Neuronal stem cell (in vitro differentiated cells): ENCODE measurements at regions not wholly inside any gene's neighbourhood (a gene's known extent, or its start where the extent isn't known, plus 50 kb on each side); places are given as distances from the start of the nearest gene placed in this dataset.

ENCODE experiments used
- DNase-seq: peaks from one replicate; pipeline ENCODE4 v3.0.0-alpha.2; 2013; ENCODE audit warnings: low spot score
- H2AFZ ChIP-seq: one replicate; pipeline ENCODE4 v1.6.1; 2013; ENCODE audit warnings: mild to moderate bottlenecking, low read length, inconsistent platforms
- H2AK5ac ChIP-seq: 2 replicates; pipeline ENCODE4 v1.6.1; 2013; ENCODE audit warnings: low read depth, mild to moderate bottlenecking, inconsistent platforms, low read length, moderate library complexity, mixed read lengths
- H2BK120ac ChIP-seq: 2 replicates; pipeline ENCODE4 v1.6.1; 2013; ENCODE audit warnings: low read depth, mild to moderate bottlenecking, inconsistent platforms, low read length, moderate library complexity, mixed read lengths
- H2BK12ac ChIP-seq: one replicate; pipeline ENCODE4 v1.6.1; 2013; ENCODE audit warnings: low read length, inconsistent platforms
- H2BK15ac ChIP-seq: 2 replicates; pipeline ENCODE4 v1.6.1; 2013; ENCODE audit warnings: mild to moderate bottlenecking, low read length, inconsistent platforms, mixed read lengths
- H2BK5ac ChIP-seq: one replicate; pipeline ENCODE4 v1.6.1; 2013; ENCODE audit warnings: inconsistent platforms, mild to moderate bottlenecking, low read length, moderate library complexity
- H3K14ac ChIP-seq: one replicate; pipeline ENCODE4 v1.6.1; 2013; ENCODE audit warnings: low read length, inconsistent platforms
- H3K18ac ChIP-seq: 2 replicates; pipeline ENCODE4 v1.6.1; 2013; ENCODE audit warnings: low read length, inconsistent platforms
- H3K23ac ChIP-seq: 2 replicates; pipeline ENCODE4 v1.6.1; 2013; ENCODE audit warnings: low read depth, mild to moderate bottlenecking, mixed read lengths, low read length, inconsistent platforms; ENCODE audit not compliant: poor library complexity
- H3K27ac ChIP-seq: replicated peaks from 3 replicates; pipeline ENCODE4 v1.5.1; 2013; ENCODE audit warnings: low read length, inconsistent platforms
- H3K27me3 ChIP-seq, 3 experiments: 2 replicates each; pipeline ENCODE4 v1.6.1; 2013; ENCODE audit warnings: low read length in 3 of 3, mild to moderate bottlenecking in 2 of 3, inconsistent platforms in 1 of 3, low read depth in 1 of 3, mixed read lengths in 1 of 3, moderate library complexity in 1 of 3; ENCODE audit not compliant: control insufficient read depth in 3 of 3, insufficient read depth in 3 of 3
- H3K36me3 ChIP-seq, 2 donors: replicated peaks in 1 of 2; 2 replicates each; pipeline ENCODE4 v1.6.1; 2013; ENCODE audit warnings: low read length in 2 of 2; ENCODE audit not compliant: control insufficient read depth in 2 of 2, insufficient read depth in 2 of 2
- H3K4ac ChIP-seq: 2 replicates; pipeline ENCODE4 v1.6.1; 2013; ENCODE audit warnings: inconsistent platforms, mild to moderate bottlenecking, low read length, moderate library complexity
- H3K4me1 ChIP-seq, 2 donors: 1 replicate in 1 of 2; 2 replicates in 1 of 2; pipeline ENCODE4 v1.6.1; 2013; ENCODE audit warnings: low read length in 2 of 2, low read depth in 1 of 2; ENCODE audit not compliant: control insufficient read depth in 2 of 2, insufficient read depth in 1 of 2
- H3K4me2 ChIP-seq: one replicate; pipeline ENCODE4 v1.6.1; 2013; ENCODE audit warnings: mild to moderate bottlenecking, low read length, inconsistent platforms; ENCODE audit not compliant: insufficient read depth, poor library complexity, severe bottlenecking
- H3K4me3 ChIP-seq, 2 donors: 2 replicates each; pipeline ENCODE4 v1.5.1; 2013; ENCODE audit warnings: low read length in 2 of 2, mild to moderate bottlenecking in 2 of 2, inconsistent platforms in 1 of 2, moderate library complexity in 1 of 2
- H3K79me1 ChIP-seq: one replicate; pipeline ENCODE4 v1.6.1; 2013; ENCODE audit warnings: low read depth, mild to moderate bottlenecking, inconsistent platforms, low read length, moderate library complexity
- H3K9ac ChIP-seq: one replicate; pipeline ENCODE4 v1.6.1; 2013; ENCODE audit warnings: mild to moderate bottlenecking, low read depth, low read length, inconsistent platforms; ENCODE audit not compliant: poor library complexity
- H3K9me3 ChIP-seq, 2 donors: replicated peaks in 1 of 2; 2 replicates each; pipeline versions ENCODE3 to v1.6.1; 2013; ENCODE audit warnings: low read length in 2 of 2, mild to moderate bottlenecking in 2 of 2, inconsistent platforms in 1 of 2, low read depth in 1 of 2, mixed read lengths in 1 of 2, moderate library complexity in 1 of 2; ENCODE audit not compliant: control insufficient read depth in 2 of 2, insufficient read depth in 1 of 2
- H4K8ac ChIP-seq: one replicate; pipeline ENCODE4 v1.6.1; 2013; ENCODE audit warnings: low read depth, mild to moderate bottlenecking, inconsistent platforms, low read length, moderate library complexity
- H4K91ac ChIP-seq: one replicate; pipeline ENCODE4 v1.6.1; 2013; ENCODE audit warnings: low read length, low read depth, mild to moderate bottlenecking, inconsistent platforms; ENCODE audit not compliant: poor library complexity
- WGBS, 2 donors: extraction: QIAGEN DNeasy Blood & Tissue Kit; methylation state at CpG; one replicate each; pipeline ENCODE4 v1.1.7; 2013; ENCODE audit warnings: missing lambda C conversion rate in 2 of 2, mixed read lengths in 1 of 2; ENCODE audit not compliant: insufficient read length in 2 of 2, insufficient replicate concordance in 1 of 2; ENCODE audit errors: extremely low coverage in 2 of 2; 5-methylcytosine and 5-hydroxymethylcytosine counted together

- Histone ChIP-seq H3K9me3 (no peaks in the 10 kb centered on the region), H3K27me3 (no peaks in the 10 kb centered on the region), H4K91ac (no peak overlapping the region), H3K4me3 (no peak overlapping the region), H4K8ac (no peak overlapping the region), H3K9ac (no peak overlapping the region), H3K18ac (no peak overlapping the region), H3K23ac (no peak overlapping the region), H3K4me1 (peaks cover 0 to 2% of the 10 kb centered on the region in 2 donors), H3K79me1 (no peaks in the 10 kb centered on the region), H3K4me2 (no peak overlapping the region), H2AK5ac (no peak overlapping the region), H3K4ac (no peak overlapping the region), H2BK120ac (no peak overlapping the region), H3K14ac (no peak overlapping the region), H2BK12ac (no peak overlapping the region), H2BK5ac (no peak overlapping the region), H2AFZ (no peak overlapping the region), H3K27ac (no peak overlapping the region), H3K36me3 (no peaks in the 10 kb centered on the region), H2BK15ac (no peak overlapping the region)
- WGBS, 2 donors = no CpG with 5 or more reads among the region's 1 CpG
- no peak for DNase-seq
Measured at GRCh38 chrX:16067886-16068515, 55.4 kb upstream of the GRPR start.

- Histone ChIP-seq H2BK12ac (no peak overlapping the region), H4K91ac (no peak overlapping the region), H2BK15ac (no peak overlapping the region), H3K18ac (no peak overlapping the region), H3K9ac (no peak overlapping the region), H3K4me2 (no peak overlapping the region), H2BK120ac (no peak overlapping the region), H3K4me1 (peaks cover 0 to 2% of the 10 kb centered on the region in 2 donors), H3K23ac (no peak overlapping the region), H3K4me3 (no peak overlapping the region), H3K79me1 (no peaks in the 10 kb centered on the region), H3K14ac (no peak overlapping the region), H3K4ac (no peak overlapping the region), H2AFZ (no peak overlapping the region), H2BK5ac (no peak overlapping the region), H2AK5ac (no peak overlapping the region), H3K27ac (no peak overlapping the region), H4K8ac (no peak overlapping the region), H3K36me3 (no peaks in the 10 kb centered on the region), H3K27me3 (no peaks in the 10 kb centered on the region), H3K9me3 (no peaks in the 10 kb centered on the region)
- DNase-seq = no peak
- no CpG with 5 or more reads among the region's 1 CpG for WGBS, 2 donors
Measured at GRCh38 chrX:16063921-16064320, 59.4 kb upstream of the GRPR start.

- Histone ChIP-seq H3K9me3 (no peaks in the 10 kb centered on the region), H3K4ac (no peak overlapping the region), H3K4me2 (no peak overlapping the region), H3K27ac (no peak overlapping the region), H3K36me3 (no peaks in the 10 kb centered on the region), H3K79me1 (no peaks in the 10 kb centered on the region), H4K91ac (no peak overlapping the region), H3K14ac (no peak overlapping the region), H3K23ac (no peak overlapping the region), H2BK5ac (no peak overlapping the region), H4K8ac (no peak overlapping the region), H2BK15ac (no peak overlapping the region), H2AK5ac (no peak overlapping the region), H2BK12ac (no peak overlapping the region), H3K9ac (no peak overlapping the region), H3K4me1 (peaks cover 0 to 2% of the 10 kb centered on the region in 2 donors), H2AFZ (no peak overlapping the region), H3K18ac (no peak overlapping the region), H2BK120ac (no peak overlapping the region), H3K4me3 (no peak overlapping the region), H3K27me3 (no peaks in the 10 kb centered on the region)
- WGBS, 2 donors = no CpG with 5 or more reads among the region's 2 CpGs
- no peak for DNase-seq
Measured at GRCh38 chrX:16063141-16063540, 60.2 kb upstream of the GRPR start.

DNA sequence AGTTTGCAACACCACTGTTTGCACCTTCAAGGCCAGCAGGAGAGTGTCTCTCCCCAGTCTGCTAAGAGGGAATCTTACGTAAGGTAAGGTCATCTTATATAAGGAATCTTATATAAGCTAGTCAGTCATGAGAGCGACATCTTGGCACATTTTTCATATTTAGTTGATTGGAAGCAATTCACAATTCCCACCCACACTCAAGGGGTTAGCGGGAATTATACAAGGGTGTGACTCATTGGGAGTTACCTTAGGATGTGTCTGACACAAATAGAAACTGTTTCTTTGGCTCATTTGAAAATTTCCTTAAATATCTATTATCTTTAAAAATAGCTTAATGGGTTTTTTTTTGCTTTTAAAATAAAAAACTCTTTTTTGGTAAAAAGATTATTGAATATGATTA lies 62.1 kb upstream of the GRPR start:
- no peaks in the 10 kb centered on the region for H3K4me1 ChIP-seq
- H3K4ac ChIP-seq = no peak overlapping the region
- no peaks in the 10 kb centered on the region for H3K36me3 ChIP-seq
- H2BK5ac ChIP-seq = no peak overlapping the region
- no peak overlapping the region for H2AK5ac ChIP-seq
- WGBS, 2 donors = no CpG with 5 or more reads among the region's 3 CpGs
- H2AFZ ChIP-seq = no peak overlapping the region
- H4K8ac ChIP-seq = no peak overlapping the region
- no peak overlapping the region for H4K91ac ChIP-seq
- H3K14ac ChIP-seq = no peak overlapping the region
- no peak overlapping the region for H2BK15ac ChIP-seq
- no peak overlapping the region for H3K4me3 ChIP-seq
- no peak overlapping the region for H3K9ac ChIP-seq
- no peak for DNase-seq
- no peak overlapping the region for H3K18ac ChIP-seq
- H2BK12ac ChIP-seq = no peak overlapping the region
- no peak overlapping the region for H3K23ac ChIP-seq
- H3K27me3 ChIP-seq = no peaks in the 10 kb centered on the region
- no peak overlapping the region for H2BK120ac ChIP-seq
- no peak overlapping the region for H3K27ac ChIP-seq
- no peaks in the 10 kb centered on the region for H3K9me3 ChIP-seq
- no peak overlapping the region for H3K4me2 ChIP-seq
- H3K79me1 ChIP-seq = no peaks in the 10 kb centered on the region
